ENCODE measurements at regions not wholly inside any gene's neighbourhood (a gene's known extent, or its start where the extent isn't known, plus 50 kb on each side); places are given as distances from the start of the nearest gene placed in this dataset.
A peak's percentile ranks its signal among the peaks of the same experiment; 100 is the strongest.

DNA sequence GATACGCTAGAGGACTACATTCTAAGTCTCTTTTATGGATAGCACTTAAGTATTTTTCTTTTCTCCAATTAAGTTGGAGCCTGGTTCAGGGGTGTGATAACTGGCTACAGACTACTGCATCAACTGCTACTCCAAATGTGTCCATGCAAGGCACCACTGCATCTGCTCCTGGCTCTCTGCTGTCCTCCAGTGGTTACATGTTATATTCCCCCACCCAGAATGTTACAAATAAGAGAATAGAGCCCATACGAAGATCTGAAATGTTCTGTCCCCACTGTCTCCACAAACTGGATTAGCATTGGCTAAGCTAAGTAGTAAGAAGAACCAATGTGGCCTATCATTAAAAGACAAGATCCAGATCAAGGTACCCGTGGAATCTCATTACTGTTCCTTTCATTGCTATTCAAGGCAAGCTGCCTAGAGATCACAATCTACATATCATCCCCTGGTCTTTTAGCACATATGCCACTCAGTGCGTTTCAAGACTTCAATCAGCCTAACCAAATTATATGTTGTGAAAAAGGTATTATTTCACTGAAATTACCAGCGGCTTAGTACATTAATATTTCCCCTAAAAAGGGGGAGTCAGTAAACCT is 308.3 kb upstream of the SLC8A1 start:
- TF ChIP-seq, protein P1, sequence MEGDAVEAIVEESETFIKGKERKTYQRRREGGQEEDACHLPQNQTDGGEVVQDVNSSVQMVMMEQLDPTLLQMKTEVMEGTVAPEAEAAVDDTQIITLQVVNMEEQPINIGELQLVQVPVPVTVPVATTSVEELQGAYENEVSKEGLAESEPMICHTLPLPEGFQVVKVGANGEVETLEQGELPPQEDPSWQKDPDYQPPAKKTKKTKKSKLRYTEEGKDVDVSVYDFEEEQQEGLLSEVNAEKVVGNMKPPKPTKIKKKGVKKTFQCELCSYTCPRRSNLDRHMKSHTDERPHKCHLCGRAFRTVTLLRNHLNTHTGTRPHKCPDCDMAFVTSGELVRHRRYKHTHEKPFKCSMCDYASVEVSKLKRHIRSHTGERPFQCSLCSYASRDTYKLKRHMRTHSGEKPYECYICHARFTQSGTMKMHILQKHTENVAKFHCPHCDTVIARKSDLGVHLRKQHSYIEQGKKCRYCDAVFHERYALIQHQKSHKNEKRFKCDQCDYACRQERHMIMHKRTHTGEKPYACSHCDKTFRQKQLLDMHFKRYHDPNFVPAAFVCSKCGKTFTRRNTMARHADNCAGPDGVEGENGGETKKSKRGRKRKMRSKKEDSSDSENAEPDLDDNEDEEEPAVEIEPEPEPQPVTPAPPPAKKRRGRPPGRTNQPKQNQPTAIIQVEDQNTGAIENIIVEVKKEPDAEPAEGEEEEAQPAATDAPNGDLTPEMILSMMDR (IDR thresholded peaks at IDR 0.05) = peak; percentile 41 to 57 (median 47)
- no peak for TF ChIP-seq POLR2A (IDR thresholded peaks at IDR 0.05)

Data from uterus (tissue), 2 donors.